Glutamatergic neuron (in vitro differentiated cells): ENCODE measurements at regions not wholly inside any gene's neighbourhood (a gene's known extent, or its start where the extent isn't known, plus 50 kb on each side); places are given as distances from the start of the nearest gene placed in this dataset.

ENCODE experiments used
- DNase-seq: peaks from one replicate; pipeline ENCODE4 v3.0.0; 2022
- H3K27ac Mint-ChIP-seq: one replicate; pipeline ENCODE4 v1.8.0; 2020; ENCODE audit warnings: mild to moderate bottlenecking, mixed read lengths, inconsistent platforms; ENCODE audit not compliant: unreplicated experiment
- H3K27me3 Mint-ChIP-seq: one replicate; pipeline ENCODE4 v1.8.0; 2020; ENCODE audit warnings: mild to moderate bottlenecking, moderate library complexity, mixed read lengths, inconsistent platforms; ENCODE audit not compliant: unreplicated experiment
- H3K36me3 Mint-ChIP-seq: one replicate; pipeline ENCODE4 v1.8.0; 2020; ENCODE audit warnings: mild to moderate bottlenecking, mixed read lengths, inconsistent platforms; ENCODE audit not compliant: unreplicated experiment
- H3K4me1 Mint-ChIP-seq: one replicate; pipeline ENCODE4 v1.8.0; 2020; ENCODE audit warnings: mild to moderate bottlenecking, low read depth, mixed read lengths, inconsistent platforms; ENCODE audit not compliant: unreplicated experiment
- H3K4me3 Mint-ChIP-seq: one replicate; pipeline ENCODE4 v1.8.0; 2020; ENCODE audit warnings: mild to moderate bottlenecking, mixed read lengths, inconsistent platforms; ENCODE audit not compliant: unreplicated experiment
- H3K9me3 Mint-ChIP-seq: one replicate; pipeline ENCODE4 v1.8.0; 2020; ENCODE audit warnings: mild to moderate bottlenecking, moderate library complexity, mixed read lengths, inconsistent platforms; ENCODE audit not compliant: unreplicated experiment
- TF ChIP-seq, protein P1 (sequence below): fragments of 200-600 bp; sonication (generic); IDR thresholded peaks from one replicate; pipeline ENCODE4 v1.5.0; 2021; ENCODE audit not compliant: partially characterized antibody, unreplicated experiment

DNA sequence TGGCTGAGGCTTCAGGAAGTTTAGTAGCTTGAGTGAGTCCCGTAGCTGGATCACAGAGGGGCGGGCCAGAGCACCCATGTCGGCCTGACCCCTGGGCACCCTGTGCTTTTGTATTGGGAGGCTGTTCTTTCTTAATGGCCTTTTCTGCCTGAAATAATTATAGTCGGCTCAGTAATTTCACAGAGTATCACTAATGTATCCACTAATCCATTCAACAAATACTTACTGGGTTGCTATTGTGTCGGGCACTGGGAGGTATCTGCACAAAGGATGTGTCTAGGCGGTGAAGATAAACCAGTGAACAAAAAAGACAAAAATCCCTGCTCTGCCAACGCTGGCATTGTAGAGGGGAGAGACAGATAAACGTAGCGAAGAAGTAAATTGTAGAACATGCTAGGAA, 318.6 kb downstream of the FOXL1 start:
- Mint-ChIP-seq H3K4me3 (no peak overlapping the region), H3K9me3 (peaks cover 2% of the 10 kb centered on the region), H3K27me3 (peaks cover 7% of the 10 kb centered on the region), H3K36me3 (peaks cover 5% of the 10 kb centered on the region), H3K4me1 (peaks cover 2% of the 10 kb centered on the region), H3K27ac (no peak overlapping the region)
- TF ChIP-seq, protein P1, sequence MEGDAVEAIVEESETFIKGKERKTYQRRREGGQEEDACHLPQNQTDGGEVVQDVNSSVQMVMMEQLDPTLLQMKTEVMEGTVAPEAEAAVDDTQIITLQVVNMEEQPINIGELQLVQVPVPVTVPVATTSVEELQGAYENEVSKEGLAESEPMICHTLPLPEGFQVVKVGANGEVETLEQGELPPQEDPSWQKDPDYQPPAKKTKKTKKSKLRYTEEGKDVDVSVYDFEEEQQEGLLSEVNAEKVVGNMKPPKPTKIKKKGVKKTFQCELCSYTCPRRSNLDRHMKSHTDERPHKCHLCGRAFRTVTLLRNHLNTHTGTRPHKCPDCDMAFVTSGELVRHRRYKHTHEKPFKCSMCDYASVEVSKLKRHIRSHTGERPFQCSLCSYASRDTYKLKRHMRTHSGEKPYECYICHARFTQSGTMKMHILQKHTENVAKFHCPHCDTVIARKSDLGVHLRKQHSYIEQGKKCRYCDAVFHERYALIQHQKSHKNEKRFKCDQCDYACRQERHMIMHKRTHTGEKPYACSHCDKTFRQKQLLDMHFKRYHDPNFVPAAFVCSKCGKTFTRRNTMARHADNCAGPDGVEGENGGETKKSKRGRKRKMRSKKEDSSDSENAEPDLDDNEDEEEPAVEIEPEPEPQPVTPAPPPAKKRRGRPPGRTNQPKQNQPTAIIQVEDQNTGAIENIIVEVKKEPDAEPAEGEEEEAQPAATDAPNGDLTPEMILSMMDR, result no peak
- DNase-seq, result no peak

DNA sequence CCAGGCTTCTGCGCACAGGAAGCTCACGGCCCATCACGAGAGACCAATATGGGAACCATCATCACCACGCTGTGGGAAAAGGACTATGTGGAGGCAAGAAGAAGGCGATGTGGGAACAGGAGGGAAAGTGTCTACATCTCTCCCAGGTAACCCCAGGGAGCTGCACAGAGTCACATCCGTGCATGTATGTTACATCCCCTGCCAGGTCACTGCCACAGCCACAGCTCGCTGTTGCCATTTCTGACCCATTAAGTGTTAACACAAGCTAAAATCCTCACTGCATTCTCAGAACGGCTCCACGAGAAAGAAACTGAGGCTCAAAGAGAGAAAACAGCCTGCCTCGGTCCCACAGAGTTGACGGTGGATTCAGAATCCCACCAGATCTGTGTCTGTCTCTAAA, 319.1 kb downstream of the FOXL1 start:
- Mint-ChIP-seq H3K27me3 (peaks cover 7% of the 10 kb centered on the region), H3K4me3 (no peak overlapping the region), H3K27ac (no peak overlapping the region), H3K36me3 (peaks cover 5% of the 10 kb centered on the region), H3K9me3 (peaks cover 2% of the 10 kb centered on the region), H3K4me1 (peaks cover 2% of the 10 kb centered on the region)
- TF ChIP-seq, protein P1, result no peak
- no peak for DNase-seq

DNA sequence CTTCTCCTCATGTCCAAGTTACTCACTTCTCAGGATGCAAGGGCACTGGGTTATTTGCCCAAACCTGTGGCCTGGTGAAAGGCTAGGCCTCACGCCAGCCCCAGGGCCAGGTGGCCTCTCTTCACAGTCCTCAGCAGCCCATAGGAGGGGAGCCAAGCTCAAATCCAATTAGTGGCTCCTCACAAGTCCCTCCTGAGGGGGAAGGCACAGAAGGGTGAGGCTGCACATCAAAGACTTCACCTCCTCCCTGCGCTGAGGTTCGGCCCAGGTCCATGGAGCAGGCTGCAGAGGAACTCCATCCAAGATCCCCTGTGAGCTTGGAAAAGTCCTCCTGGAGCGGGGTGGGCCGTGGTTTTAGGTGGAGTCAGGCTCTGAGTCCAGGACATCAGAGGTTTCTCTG, 320.0 kb downstream of the FOXL1 start:
- peaks cover 5% of the 10 kb centered on the region for H3K36me3 Mint-ChIP-seq
- peaks cover 2% of the 10 kb centered on the region for H3K4me1 Mint-ChIP-seq
- TF ChIP-seq, protein P1, result no peak
- H3K4me3 Mint-ChIP-seq, result no peak overlapping the region
- no peaks in the 10 kb centered on the region for H3K9me3 Mint-ChIP-seq
- H3K27me3 Mint-ChIP-seq, result peaks cover 7% of the 10 kb centered on the region
- no peak for DNase-seq
- no peak overlapping the region for H3K27ac Mint-ChIP-seq

DNA sequence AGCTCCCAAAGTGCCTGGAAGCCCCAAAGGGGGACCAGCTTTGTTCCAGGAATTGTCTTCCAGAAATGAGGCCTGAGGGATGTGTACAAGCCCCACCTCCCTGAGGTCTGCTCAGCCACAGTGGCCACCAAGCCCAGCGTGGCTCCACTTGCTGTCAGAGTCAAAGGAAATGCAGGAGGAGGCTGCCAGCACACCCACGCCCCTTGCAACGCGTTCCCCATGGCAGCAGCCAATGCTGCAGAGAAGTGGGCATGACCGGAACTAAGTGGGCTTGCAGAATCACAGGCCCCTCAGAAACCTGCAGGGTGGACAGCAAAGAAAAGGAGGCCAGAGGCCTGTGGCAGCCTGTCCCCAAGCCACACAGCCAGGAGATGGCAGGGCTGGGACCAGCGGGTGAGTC, 320.8 kb downstream of the FOXL1 start:
- DNase-seq, result no peak
- Mint-ChIP-seq H3K4me3 (no peak overlapping the region), H3K36me3 (peaks cover 5% of the 10 kb centered on the region), H3K9me3 (peaks cover 2% of the 10 kb centered on the region), H3K27ac (no peak overlapping the region), H3K4me1 (no peaks in the 10 kb centered on the region), H3K27me3 (peaks cover 7% of the 10 kb centered on the region)
- TF ChIP-seq, protein P1, result no peak

DNA sequence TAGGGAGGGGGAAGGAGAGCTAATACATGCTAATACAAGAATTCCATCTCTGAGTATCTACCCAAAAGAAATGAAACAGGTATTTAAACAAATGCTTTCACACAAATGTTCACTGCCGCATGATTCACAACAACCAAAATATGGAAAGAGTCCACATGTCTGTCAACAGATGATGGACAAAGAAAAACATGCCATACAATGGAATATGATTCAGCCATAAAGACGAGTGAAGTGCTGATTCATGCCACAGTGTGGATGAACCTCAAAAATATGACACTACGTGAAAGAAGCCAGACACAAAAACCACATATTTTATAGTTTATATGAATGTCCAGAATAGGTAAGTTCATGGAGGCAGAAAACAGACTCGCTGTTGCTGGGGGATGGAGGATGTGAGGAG, 321.4 kb downstream of the FOXL1 start:
- H3K9me3 Mint-ChIP-seq, result peaks cover 2% of the 10 kb centered on the region
- H3K4me1 Mint-ChIP-seq, result no peaks in the 10 kb centered on the region
- peaks cover 7% of the 10 kb centered on the region for H3K27me3 Mint-ChIP-seq
- TF ChIP-seq, protein P1, result no peak
- DNase-seq, result no peak
- H3K27ac Mint-ChIP-seq, result no peak overlapping the region
- no peak overlapping the region for H3K4me3 Mint-ChIP-seq
- peaks cover 5% of the 10 kb centered on the region for H3K36me3 Mint-ChIP-seq
